Keratinocyte (primary cell): ENCODE measurements at regions not wholly inside any gene's neighbourhood (a gene's known extent, or its start where the extent isn't known, plus 50 kb on each side); places are given as distances from the start of the nearest gene placed in this dataset.

Experiments
- DNase-seq: peaks from one replicate; pipeline ENCODE4 v3.0.0-alpha.2; 2011; ENCODE audit warnings: low read depth, missing footprints, low spot score
- FAIRE-seq: peaks from 2 replicates; lab custom pipeline; 2011; peaks lifted over from hg19 to GRCh38; lab: Jason Lieb, UNC
- H2AFZ ChIP-seq: 2 replicates; pipeline ENCODE4 v1.6.0; 2012; ENCODE audit warnings: low read length, control low read depth, inconsistent platforms; ENCODE audit not compliant: control insufficient read depth
- H3K27ac ChIP-seq: 2 replicates; pipeline ENCODE4 v1.5.1; 2011; ENCODE audit warnings: low read length; ENCODE audit not compliant: control insufficient read depth, insufficient read depth
- H3K27me3 ChIP-seq: 3 replicates; pipeline ENCODE4 v1.6.0; 2011; ENCODE audit warnings: low read length; ENCODE audit not compliant: control insufficient read depth, insufficient read depth; ENCODE audit errors: extremely low read depth
- H3K36me3 ChIP-seq, 2 experiments: 2 replicates in 1 of 2; 3 replicates in 1 of 2; pipeline ENCODE4 v1.5.1; 2011; ENCODE audit warnings: low read length in 2 of 2, mild to moderate bottlenecking in 1 of 2; ENCODE audit not compliant: control insufficient read depth in 2 of 2, insufficient read depth in 2 of 2; ENCODE audit errors: extremely low read depth in 1 of 2
- H3K4me1 ChIP-seq: 3 replicates; pipeline ENCODE4 v1.5.1; 2011; ENCODE audit warnings: low read length; ENCODE audit not compliant: control insufficient read depth, insufficient read depth; ENCODE audit errors: extremely low read depth
- H3K4me2 ChIP-seq: 3 replicates; pipeline ENCODE4 v1.6.0; 2011; ENCODE audit warnings: low read depth, low read length; ENCODE audit not compliant: control insufficient read depth, insufficient read depth; ENCODE audit errors: extremely low read depth
- H3K4me3 ChIP-seq, 3 experiments: fragments of 200-600 bp in 1 of 3; sonication (generic) in 1 of 3; 2 replicates in 2 of 3; 3 replicates in 1 of 3; pipeline ENCODE4 v1.5.1; 2011 to 2016; ENCODE audit warnings: low read length in 3 of 3, mild to moderate bottlenecking in 3 of 3, control low read depth in 2 of 3, inconsistent platforms in 1 of 3, low read depth in 1 of 3, mixed read lengths in 1 of 3, mixed run types in 1 of 3, moderate library complexity in 1 of 3; ENCODE audit not compliant: control insufficient read depth in 2 of 3, insufficient read depth in 2 of 3; ENCODE audit errors: extremely low read depth in 1 of 3
- H3K79me2 ChIP-seq: 2 replicates; pipeline ENCODE4 v1.6.0; 2012; ENCODE audit warnings: low read length; ENCODE audit not compliant: control insufficient read depth, insufficient read depth
- H3K9ac ChIP-seq: 3 replicates; pipeline ENCODE4 v1.6.0; 2011; ENCODE audit warnings: low read length; ENCODE audit not compliant: control insufficient read depth, insufficient read depth; ENCODE audit errors: extremely low read depth
- H3K9me1 ChIP-seq: 3 replicates; pipeline ENCODE4 v1.6.0; 2011; ENCODE audit warnings: low read length; ENCODE audit not compliant: control insufficient read depth, insufficient read depth; ENCODE audit errors: extremely low read depth
- H3K9me3 ChIP-seq: 2 replicates; pipeline ENCODE4 v1.5.1; 2012; ENCODE audit warnings: low read depth, low read length; ENCODE audit not compliant: control insufficient read depth
- H4K20me1 ChIP-seq: 3 replicates; pipeline ENCODE4 v1.6.0; 2011; ENCODE audit warnings: low read length; ENCODE audit not compliant: control insufficient read depth, insufficient read depth; ENCODE audit errors: extremely low read depth
- EZH2 ChIP-seq: IDR thresholded peaks from one replicate; pipeline ENCODE4 v1.6.1; 2012; ENCODE audit warnings: inconsistent platforms, mild to moderate bottlenecking, low read length, moderate library complexity
- dilution Hi-C: fragments of 300-500 bp; cut with MboI; formaldehyde crosslinking; loops from one replicate; pipeline ENCODE4 v1.7.0; 2020; ENCODE audit warnings: low sequenced_read_pairs; ENCODE audit not compliant: extremely low pct_ligation_motif_present
- TF ChIP-seq, protein P1 (sequence below), 3 experiments: IDR thresholded peaks in 1 of 3; conservative IDR thresholded peaks in 1 of 3; optimal IDR thresholded peaks in 1 of 3; 2 replicates in 2 of 3; 3 replicates in 1 of 3; pipeline versions ENCODE3 to v1.5.1; 2011; ENCODE audit warnings: low read length in 3 of 3, mild to moderate bottlenecking in 3 of 3, moderate library complexity in 2 of 3, control low read depth in 1 of 3, inconsistent platforms in 1 of 3; ENCODE audit not compliant: insufficient read depth in 2 of 3; ENCODE audit errors: extremely low read depth in 1 of 3

DNA sequence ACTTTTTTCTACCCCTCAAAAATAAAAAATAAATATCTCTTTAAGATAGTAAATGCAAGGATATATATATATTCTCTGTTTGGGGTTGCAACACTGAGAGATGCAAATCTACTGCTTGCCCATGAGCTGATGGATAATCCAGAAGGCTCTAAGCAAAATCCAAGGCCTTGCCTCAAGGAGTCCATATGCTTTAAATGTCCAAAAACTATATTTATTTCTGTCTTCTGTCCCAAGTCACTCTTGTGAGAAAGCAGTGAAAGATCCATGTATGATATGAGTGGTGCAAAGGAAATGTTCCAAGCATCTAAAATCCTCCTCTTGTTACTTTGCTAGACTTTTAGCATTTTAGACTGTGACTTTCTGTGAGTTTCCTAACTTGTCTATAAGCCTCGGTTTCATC lies 92.9 kb upstream of the RNF152 start:
- no peaks in the 10 kb centered on the region for H3K4me1 ChIP-seq
- H2AFZ ChIP-seq, result no peak overlapping the region
- FAIRE-seq (no peak), DNase-seq (no peak)
- no peak overlapping the region for H3K4me2 ChIP-seq
- no peaks in the 10 kb centered on the region for H3K27me3 ChIP-seq
- no peaks in the 10 kb centered on the region for H3K9me1 ChIP-seq
- H3K79me2 ChIP-seq, result no peaks in the 10 kb centered on the region
- no peak overlapping the region for H3K27ac ChIP-seq
- no peak overlapping the region for H3K9ac ChIP-seq
- TF ChIP-seq EZH2, result no peak
- TF ChIP-seq, protein P1, sequence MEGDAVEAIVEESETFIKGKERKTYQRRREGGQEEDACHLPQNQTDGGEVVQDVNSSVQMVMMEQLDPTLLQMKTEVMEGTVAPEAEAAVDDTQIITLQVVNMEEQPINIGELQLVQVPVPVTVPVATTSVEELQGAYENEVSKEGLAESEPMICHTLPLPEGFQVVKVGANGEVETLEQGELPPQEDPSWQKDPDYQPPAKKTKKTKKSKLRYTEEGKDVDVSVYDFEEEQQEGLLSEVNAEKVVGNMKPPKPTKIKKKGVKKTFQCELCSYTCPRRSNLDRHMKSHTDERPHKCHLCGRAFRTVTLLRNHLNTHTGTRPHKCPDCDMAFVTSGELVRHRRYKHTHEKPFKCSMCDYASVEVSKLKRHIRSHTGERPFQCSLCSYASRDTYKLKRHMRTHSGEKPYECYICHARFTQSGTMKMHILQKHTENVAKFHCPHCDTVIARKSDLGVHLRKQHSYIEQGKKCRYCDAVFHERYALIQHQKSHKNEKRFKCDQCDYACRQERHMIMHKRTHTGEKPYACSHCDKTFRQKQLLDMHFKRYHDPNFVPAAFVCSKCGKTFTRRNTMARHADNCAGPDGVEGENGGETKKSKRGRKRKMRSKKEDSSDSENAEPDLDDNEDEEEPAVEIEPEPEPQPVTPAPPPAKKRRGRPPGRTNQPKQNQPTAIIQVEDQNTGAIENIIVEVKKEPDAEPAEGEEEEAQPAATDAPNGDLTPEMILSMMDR (optimal IDR thresholded peaks at IDR 0.05 in 1 of 3, IDR thresholded peaks at IDR 0.05 in 1 of 3, conservative IDR thresholded peaks at IDR 0.05 in 1 of 3; ENCODE audit: extremely low read depth in 1 of 3, insufficient read depth in 2 of 3, low read length in 3 of 3), result no peak
- no peaks in the 10 kb centered on the region for H3K9me3 ChIP-seq
- no peaks in the 10 kb centered on the region for H4K20me1 ChIP-seq
- no peaks in the 10 kb centered on the region for H3K36me3 ChIP-seq
- dilution Hi-C loops, result no loop called here
- no peak overlapping the region for H3K4me3 ChIP-seq

DNA sequence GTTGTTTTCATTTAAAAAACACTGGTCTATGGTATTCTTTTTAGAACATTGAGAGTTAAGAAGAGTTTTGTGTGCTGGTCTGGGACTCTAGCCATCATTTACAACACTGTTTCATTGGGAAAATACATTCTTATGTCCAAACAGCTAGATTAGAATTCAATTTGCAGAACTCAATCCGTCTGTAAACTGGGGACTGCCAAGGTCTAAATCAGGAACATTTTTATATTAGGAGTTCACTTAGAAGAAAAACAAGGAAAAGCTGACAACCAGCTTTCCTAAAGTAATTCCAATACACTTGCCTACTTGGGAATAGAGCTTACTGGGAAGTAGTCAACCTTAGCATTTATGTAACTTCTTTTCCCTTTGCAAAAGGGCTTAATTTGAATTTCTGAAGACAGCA lies 91.5 kb upstream of the RNF152 start:
- Histone ChIP-seq H3K4me3 (no peak overlapping the region), H3K79me2 (no peaks in the 10 kb centered on the region), H3K4me1 (no peaks in the 10 kb centered on the region), H3K9me3 (no peaks in the 10 kb centered on the region), H3K36me3 (no peaks in the 10 kb centered on the region), H2AFZ (no peak overlapping the region), H3K9ac (no peak overlapping the region), H4K20me1 (no peaks in the 10 kb centered on the region), H3K27me3 (no peaks in the 10 kb centered on the region), H3K4me2 (no peak overlapping the region), H3K27ac (no peak overlapping the region), H3K9me1 (no peaks in the 10 kb centered on the region)
- TF ChIP-seq, protein P1 (optimal IDR thresholded peaks at IDR 0.05 in 1 of 3, IDR thresholded peaks at IDR 0.05 in 1 of 3, conservative IDR thresholded peaks at IDR 0.05 in 1 of 3; ENCODE audit: extremely low read depth in 1 of 3, insufficient read depth in 2 of 3, low read length in 3 of 3), result no peak
- TF ChIP-seq EZH2, result no peak
- no peak for DNase-seq
- dilution Hi-C loops, result no loop called here
- no peak for FAIRE-seq
